ENCODE measurements at regions not wholly inside any gene's neighbourhood (a gene's known extent, or its start where the extent isn't known, plus 50 kb on each side); places are given as distances from the start of the nearest gene placed in this dataset.

GRCh38 chr12:97259098-97259497 lies 203.5 kb upstream of the RMST start:
- no peak for TF ChIP-seq CTCF (IDR thresholded peaks at IDR 0.05; ENCODE audit: low read length)
- no peak for TF ChIP-seq EZH2 (optimal IDR thresholded peaks at IDR 0.05; ENCODE audit: low read depth, low read length)
- no peak for TF ChIP-seq EZH2phosphoT487 (IDR thresholded peaks at IDR 0.05; ENCODE audit: low read length)

GRCh38 chr12:97260786-97261185 lies 201.8 kb upstream of the RMST start:
- Histone ChIP-seq H3K79me2 (ENCODE audit: low read length) (no peaks in the 10 kb centered on the region), H3K9ac (ENCODE audit: low read length) (no peak overlapping the region), H3K36me3 (replicated peaks; ENCODE audit: insufficient read depth, low read length) (no peaks in the 10 kb centered on the region), H3K9me2 (replicated peaks; ENCODE audit: insufficient read depth, low read length) (no peaks in the 10 kb centered on the region), H3K4me2 (ENCODE audit: low read depth, low read length) (no peak overlapping the region), H3K27me3 (replicated peaks; ENCODE audit: insufficient read depth, low read length) (no peaks in the 10 kb centered on the region), H3F3A (ENCODE audit: insufficient read depth, low read length) (no peaks in the 10 kb centered on the region), H2AFZ (ENCODE audit: low read length) (no peak overlapping the region), H3K9me3 (replicated peaks; ENCODE audit: insufficient read depth, low read length) (no peaks in the 10 kb centered on the region), H3K27ac (ENCODE audit: low read length) (no peak overlapping the region), H3K4me3 (ENCODE audit: low read length) (no peak overlapping the region), H3K4me1 (ENCODE audit: low read length) (no peaks in the 10 kb centered on the region), H4K20me1 (ENCODE audit: insufficient read depth, low read length) (no peaks in the 10 kb centered on the region)
- no peak for TF ChIP-seq CTCF (IDR thresholded peaks at IDR 0.05; ENCODE audit: low read length)
- TF ChIP-seq EZH2phosphoT487 (IDR thresholded peaks at IDR 0.05; ENCODE audit: low read length) = no peak
- no peak for TF ChIP-seq EZH2 (optimal IDR thresholded peaks at IDR 0.05; ENCODE audit: low read depth, low read length)
- no peak for DNase-seq

More at GRCh38 chr12:97259098-97259497, 203.5 kb upstream of the RMST start:
- DNase-seq = no peak
- no peak overlapping the region for H2AFZ ChIP-seq (ENCODE audit: low read length)
- H3K36me3 ChIP-seq (replicated peaks; ENCODE audit: insufficient read depth, low read length) = no peaks in the 10 kb centered on the region
- no peaks in the 10 kb centered on the region for H4K20me1 ChIP-seq (ENCODE audit: insufficient read depth, low read length)
- no peak overlapping the region for H3K4me2 ChIP-seq (ENCODE audit: low read depth, low read length)
- H3K4me3 ChIP-seq (ENCODE audit: low read length) = no peak overlapping the region
- H3K79me2 ChIP-seq (ENCODE audit: low read length) = no peaks in the 10 kb centered on the region
- H3K4me1 ChIP-seq (ENCODE audit: low read length) = no peaks in the 10 kb centered on the region
- H3K9ac ChIP-seq (ENCODE audit: low read length) = no peak overlapping the region
- no peaks in the 10 kb centered on the region for H3K27me3 ChIP-seq (replicated peaks; ENCODE audit: insufficient read depth, low read length)
- H3K27ac ChIP-seq (ENCODE audit: low read length) = no peak overlapping the region
- H3K9me3 ChIP-seq (replicated peaks; ENCODE audit: insufficient read depth, low read length) = no peaks in the 10 kb centered on the region
- H3K9me2 ChIP-seq (replicated peaks; ENCODE audit: insufficient read depth, low read length) = no peaks in the 10 kb centered on the region
- no peaks in the 10 kb centered on the region for H3F3A ChIP-seq (ENCODE audit: insufficient read depth, low read length)

GRCh38 chr12:97267166-97267565 lies 195.4 kb upstream of the RMST start:
- Histone ChIP-seq H3K4me1 (ENCODE audit: low read length) (no peaks in the 10 kb centered on the region), H3K79me2 (ENCODE audit: low read length) (no peaks in the 10 kb centered on the region), H3K27me3 (replicated peaks; ENCODE audit: insufficient read depth, low read length) (no peaks in the 10 kb centered on the region), H4K20me1 (ENCODE audit: insufficient read depth, low read length) (no peaks in the 10 kb centered on the region), H3F3A (ENCODE audit: insufficient read depth, low read length) (no peaks in the 10 kb centered on the region), H3K9ac (ENCODE audit: low read length) (no peak overlapping the region), H3K4me2 (ENCODE audit: low read depth, low read length) (no peak overlapping the region), H3K36me3 (replicated peaks; ENCODE audit: insufficient read depth, low read length) (no peaks in the 10 kb centered on the region), H2AFZ (ENCODE audit: low read length) (no peak overlapping the region), H3K4me3 (ENCODE audit: low read length) (no peak overlapping the region), H3K9me3 (replicated peaks; ENCODE audit: insufficient read depth, low read length) (no peaks in the 10 kb centered on the region), H3K27ac (ENCODE audit: low read length) (no peak overlapping the region), H3K9me2 (replicated peaks; ENCODE audit: insufficient read depth, low read length) (no peaks in the 10 kb centered on the region)
- TF ChIP-seq CTCF (IDR thresholded peaks at IDR 0.05; ENCODE audit: low read length) (no peak), EZH2phosphoT487 (IDR thresholded peaks at IDR 0.05; ENCODE audit: low read length) (no peak), EZH2 (optimal IDR thresholded peaks at IDR 0.05; ENCODE audit: low read depth, low read length) (no peak)
- no peak for DNase-seq

All from MM.1S (cell line).